KBM-7 (cell line): ENCODE measurements at regions not wholly inside any gene's neighbourhood (a gene's known extent, or its start where the extent isn't known, plus 50 kb on each side); places are given as distances from the start of the nearest gene placed in this dataset.

Source experiments
- DNase-seq: peaks from one replicate; pipeline ENCODE4 v3.0.0-alpha.2; 2015
- in situ Hi-C: fragments of 300-500 bp; cut with MboI; formaldehyde crosslinking; loops from 2 replicates; pipeline ENCODE4 v1.14.3; 2020; ENCODE audit warnings: low sequenced_read_pairs, low pct_unique_long_range_greater_than_20kb, mixed read lengths

DNA sequence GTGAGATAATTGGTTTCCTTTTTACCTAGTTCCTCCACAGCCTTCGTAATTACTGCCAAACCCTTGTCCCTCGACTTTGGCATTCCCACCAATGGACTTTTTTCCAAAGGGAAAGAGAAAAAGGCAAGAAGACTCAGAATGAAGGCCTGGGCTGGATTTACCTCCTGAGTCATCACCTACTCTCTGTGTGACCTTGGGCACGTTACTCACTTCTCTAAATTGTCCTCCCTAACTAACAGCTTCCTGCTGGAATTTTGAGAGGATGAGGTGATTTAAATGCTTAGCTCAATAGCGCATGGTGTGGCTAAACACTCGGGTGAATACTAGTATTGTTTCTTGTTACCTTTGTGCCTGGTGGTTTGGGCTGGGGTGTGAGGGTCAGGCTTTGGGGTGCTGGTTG is 146.6 kb downstream of the DHX35 start:
- DNase-seq, result no peak
- in situ Hi-C loops, result no loop called here

DNA sequence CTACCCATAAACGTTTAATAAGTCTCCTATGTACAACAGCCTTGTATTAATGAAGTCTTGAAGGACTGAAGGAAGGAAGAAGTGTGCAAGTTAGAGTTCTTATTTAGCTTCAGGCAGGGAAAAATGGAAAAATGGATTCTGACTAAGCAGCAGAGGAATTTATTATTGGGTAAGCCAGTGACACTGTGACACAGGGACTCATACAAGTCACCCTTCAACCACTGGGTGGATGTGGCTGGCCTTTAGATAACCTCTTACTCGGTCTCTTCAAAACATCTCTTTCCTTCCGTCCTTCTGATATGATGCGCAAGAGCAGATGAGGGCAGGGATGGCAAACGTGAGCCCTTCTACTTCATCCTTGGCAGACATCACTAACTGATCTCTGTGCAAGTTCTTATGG is 145.6 kb downstream of the DHX35 start:
- in situ Hi-C loops, result no loop called here
- DNase-seq, result no peak

DNA sequence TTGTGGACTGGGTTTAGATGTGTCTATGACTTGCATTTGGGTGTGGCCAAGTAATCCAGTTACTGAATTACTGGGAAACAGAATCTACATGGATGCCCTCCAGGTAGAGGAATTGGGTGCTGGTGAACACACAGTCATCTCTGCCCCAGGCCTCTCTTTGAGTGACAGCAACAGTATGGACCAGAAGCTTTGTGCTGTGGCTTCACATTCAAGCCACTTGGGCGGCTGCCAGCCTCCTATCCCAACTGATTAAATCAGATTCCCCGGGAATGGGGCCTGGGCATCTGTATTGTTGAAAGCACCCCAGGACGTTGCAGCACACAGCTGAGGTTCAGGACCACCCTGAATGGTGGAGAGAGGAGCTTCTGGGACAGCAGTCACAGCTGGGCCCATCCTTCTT is 144.6 kb downstream of the DHX35 start:
- DNase-seq, result no peak
- in situ Hi-C loops, result no loop called here

DNA sequence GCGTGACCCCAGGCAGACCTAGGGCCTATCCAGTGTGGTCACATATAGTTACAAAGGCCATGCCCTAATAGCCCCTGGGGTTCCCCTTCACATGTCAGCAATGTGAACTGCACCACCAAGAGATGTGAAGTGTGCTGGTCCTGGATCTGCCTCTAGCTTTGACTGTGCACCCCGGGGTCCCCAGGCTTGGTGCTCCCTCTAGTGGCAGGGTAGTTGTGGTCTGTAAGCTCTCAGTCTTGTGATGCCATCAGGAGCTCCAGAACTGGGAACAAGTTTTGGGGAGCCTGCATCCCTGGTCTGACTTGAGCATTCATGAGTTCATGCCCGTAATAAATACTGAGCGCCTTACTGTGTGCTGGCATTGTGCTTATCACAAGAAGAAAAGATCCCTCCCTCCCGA is 143.4 kb downstream of the DHX35 start:
- DNase-seq, result no peak
- in situ Hi-C loops, result no loop called here

DNA sequence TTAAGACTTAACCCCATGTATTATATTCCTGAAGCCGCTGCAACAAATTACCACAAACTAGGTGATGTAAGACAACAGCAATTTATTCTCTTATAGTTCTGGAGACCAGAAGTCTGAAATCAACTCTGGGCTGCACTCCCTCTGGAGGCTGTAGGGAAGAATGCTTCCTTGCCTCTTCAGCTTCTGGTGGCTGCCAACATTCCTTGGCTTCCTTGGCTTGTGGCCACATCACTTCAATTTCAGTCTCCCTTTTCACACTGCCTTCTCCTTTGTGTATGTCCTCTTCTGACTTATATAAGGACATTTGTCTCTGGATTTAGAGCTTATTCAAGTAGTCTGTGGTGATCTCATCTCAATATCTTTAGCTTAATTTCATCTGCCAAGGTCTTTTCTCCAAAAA is 141.6 kb downstream of the DHX35 start:
- in situ Hi-C loops, result no loop called here
- DNase-seq, result no peak

DNA sequence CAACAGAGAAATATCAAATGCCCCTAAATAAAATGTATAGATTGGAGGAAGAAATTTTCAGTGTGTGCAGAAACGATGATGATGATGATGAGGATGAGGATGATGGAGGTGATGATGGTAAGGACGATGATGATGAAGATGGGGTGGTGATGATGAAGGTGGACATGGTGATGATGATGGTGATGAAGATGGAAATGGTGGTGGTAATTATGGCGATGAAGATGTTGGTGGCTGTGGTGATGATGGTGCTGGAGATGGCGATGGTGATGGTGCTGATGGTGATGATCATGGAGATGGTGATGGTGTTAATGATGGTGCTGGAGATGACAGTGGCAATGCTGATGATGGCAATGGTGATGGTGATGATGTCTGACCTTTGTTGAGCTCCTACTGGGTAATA is 141.2 kb downstream of the DHX35 start:
- DNase-seq, result no peak
- in situ Hi-C loops, result no loop called here

GRCh38 chr20:39101895-39102294 is 139.8 kb downstream of the DHX35 start:
- in situ Hi-C loops, result no loop called here
- no peak for DNase-seq

DNA sequence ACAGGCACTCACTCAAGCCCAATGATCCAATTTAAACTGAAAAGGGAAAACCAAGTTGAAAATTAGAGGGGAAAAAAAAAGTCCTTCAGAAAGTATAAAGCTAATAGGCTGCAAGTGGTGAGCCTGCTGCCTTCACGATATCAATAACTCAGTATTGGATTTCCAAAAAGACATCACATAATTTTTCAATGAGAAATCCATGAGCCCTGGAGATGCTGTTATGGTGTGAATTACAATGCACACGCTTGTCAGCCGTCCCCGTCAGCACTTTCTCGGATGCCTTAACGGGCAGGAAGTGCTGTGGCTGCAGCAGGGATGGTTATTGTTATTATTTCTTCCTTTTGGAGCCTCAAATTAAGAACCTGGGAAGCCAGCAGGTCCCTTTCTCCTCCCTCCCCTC is 138.5 kb downstream of the DHX35 start:
- no peak for DNase-seq
- in situ Hi-C loops, result no loop called here

- in situ Hi-C loops, result no loop called here
- no peak for DNase-seq
Observed at GRCh38 chr20:39097889-39098288, 135.7 kb downstream of the DHX35 start.

DNA sequence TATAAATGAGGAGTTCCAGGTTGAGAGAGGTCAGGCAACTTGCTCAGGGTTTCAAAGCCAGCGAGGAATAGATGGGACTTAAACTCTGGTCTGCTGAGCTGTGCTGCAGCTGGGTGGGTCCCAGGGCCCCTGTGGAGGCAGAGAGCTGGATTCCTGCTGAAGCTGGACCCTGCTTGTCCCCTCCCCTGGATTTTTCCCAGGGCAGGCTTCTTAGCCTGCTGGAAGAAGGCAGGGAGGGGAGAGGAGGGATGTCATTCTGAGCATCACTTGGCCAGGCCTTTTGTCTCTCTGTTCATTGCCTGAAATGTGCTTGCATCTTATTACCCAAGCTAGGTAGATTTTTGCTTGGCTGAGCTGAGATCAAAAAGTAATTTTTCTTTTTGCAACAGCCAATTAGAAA is 133.7 kb downstream of the DHX35 start:
- in situ Hi-C loops, result no loop called here
- no peak for DNase-seq

DNA sequence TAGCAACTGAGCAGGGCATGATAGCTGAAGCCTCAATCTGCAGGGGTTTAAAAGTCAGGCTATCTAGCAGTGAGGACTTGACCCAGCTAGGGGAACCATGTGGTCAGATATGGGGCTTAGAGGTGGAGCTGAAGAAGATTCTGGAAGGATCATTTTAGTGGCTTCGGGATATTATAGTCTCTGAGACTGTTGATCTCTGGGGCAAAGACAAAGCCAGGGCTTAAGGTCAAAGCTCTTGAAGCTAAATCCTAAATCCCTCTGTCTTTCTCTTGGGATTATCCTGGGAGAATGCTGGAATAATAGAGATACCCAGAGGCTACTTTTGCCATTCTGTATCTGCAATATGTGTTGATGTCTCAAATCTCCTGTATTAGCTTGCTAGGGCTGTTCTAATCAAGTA is 132.2 kb downstream of the DHX35 start:
- in situ Hi-C loops, result no loop called here
- no peak for DNase-seq

DNA sequence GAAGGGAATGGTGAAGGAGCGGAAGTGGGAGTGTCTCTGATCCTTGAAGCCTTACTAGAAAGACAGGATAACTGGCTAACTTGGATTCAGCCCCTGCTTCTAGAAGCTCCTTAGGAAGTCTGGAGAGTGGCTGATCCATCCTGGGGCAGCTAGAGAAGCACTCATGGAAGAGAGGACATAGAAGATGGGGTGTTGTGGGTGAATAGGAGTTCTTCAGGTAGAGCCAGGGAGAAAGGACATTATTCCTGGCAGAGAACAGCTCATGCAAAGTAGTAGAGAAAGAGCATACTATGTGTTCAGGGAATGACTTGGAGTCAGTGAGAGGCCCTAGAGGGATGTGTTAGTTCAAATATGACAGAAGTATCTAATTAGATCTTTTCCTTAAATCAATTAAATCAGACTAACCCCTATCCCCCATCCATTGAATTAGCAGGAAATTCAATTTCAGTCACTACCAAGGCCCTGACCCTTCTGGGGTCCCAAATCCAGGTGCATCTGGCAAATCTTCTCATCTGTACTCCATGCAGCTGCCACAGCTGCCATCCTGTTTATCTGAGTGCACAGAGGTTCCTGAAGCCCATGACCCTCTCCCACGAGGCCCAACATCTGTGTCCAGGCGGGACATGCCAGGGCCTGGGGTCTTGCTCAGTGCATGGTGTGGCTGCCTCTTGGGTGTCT is 130.7 kb downstream of the DHX35 start:
- DNase-seq, result no peak

DNA sequence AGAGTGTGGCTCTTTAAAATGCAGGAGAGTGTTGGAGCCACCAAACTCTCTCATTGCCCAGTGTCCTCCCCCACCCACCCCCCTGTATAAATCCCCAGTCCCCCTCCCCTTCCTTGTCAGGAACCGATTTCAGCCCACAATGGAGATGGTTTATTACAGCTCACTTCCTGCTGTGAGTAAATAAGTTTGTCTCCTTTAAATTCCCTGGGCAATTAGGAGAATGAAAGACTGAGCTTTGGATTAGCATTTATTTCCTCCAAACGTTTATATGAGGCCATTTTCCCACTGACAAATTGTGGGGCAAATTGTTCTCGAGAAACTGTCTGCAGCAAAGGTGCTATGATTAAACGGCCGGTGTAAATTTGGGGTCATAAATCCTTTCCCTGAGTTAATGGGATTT is 128.8 kb downstream of the DHX35 start:
- DNase-seq, result no peak
- in situ Hi-C loops, result no loop called here

More for the DNA sequence above, 130.7 kb downstream of the DHX35 start:
- in situ Hi-C loops, result no loop called here

DNA sequence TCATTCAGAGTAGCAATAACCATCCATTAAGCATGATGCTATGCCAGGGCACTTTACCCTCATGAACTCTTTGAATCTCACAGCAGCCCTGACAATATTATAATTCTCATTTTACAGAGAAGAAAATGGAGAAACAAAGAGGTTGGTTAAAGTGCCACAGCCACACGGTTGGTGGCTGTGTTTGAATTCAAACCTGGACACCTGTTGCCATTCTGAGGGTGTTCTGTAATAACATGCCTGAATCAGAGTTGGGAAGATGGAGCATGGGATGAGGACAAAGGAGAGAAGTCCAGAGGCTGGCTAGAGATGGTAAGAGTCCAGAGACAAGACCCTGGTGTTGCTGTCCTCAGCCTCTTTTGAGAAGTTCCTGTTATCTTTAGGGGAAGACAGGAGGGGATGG is 127.7 kb downstream of the DHX35 start:
- in situ Hi-C loops, result no loop called here
- no peak for DNase-seq
